Mesodermal cell (in vitro differentiated cells): ENCODE measurements at regions not wholly inside any gene's neighbourhood (a gene's known extent, or its start where the extent isn't known, plus 50 kb on each side); places are given as distances from the start of the nearest gene placed in this dataset.

ENCODE experiments used
- H3K27ac ChIP-seq: 2 replicates; pipeline ENCODE4 v1.7.0; 2013; ENCODE audit warnings: mild to moderate bottlenecking, low read depth, low read length, moderate library complexity; ENCODE audit not compliant: severe bottlenecking
- H3K36me3 ChIP-seq: 2 replicates; pipeline ENCODE4 v1.7.1; 2013; ENCODE audit warnings: mild to moderate bottlenecking, low read length, moderate library complexity; ENCODE audit not compliant: control insufficient read depth, insufficient read depth
- H3K4me1 ChIP-seq: one replicate; pipeline ENCODE4 v1.7.1; 2013; ENCODE audit warnings: mild to moderate bottlenecking, low read length; ENCODE audit not compliant: insufficient read depth, control insufficient read depth, poor library complexity, severe bottlenecking
- H3K4me3 ChIP-seq: 2 replicates; pipeline ENCODE4 v1.7.0; 2013; ENCODE audit warnings: low read length, control low read depth, mild to moderate bottlenecking; ENCODE audit not compliant: insufficient read depth, poor library complexity, severe bottlenecking; ENCODE audit errors: extremely low read depth
- H3K9me3 ChIP-seq: 2 replicates; pipeline ENCODE4 v1.7.1; 2013; ENCODE audit warnings: mild to moderate bottlenecking, low read length, moderate library complexity; ENCODE audit not compliant: control insufficient read depth
- WGBS, 2 experiments: methylation state at CpG; one replicate each; pipeline ENCODE4 v1.1.5; 2013; ENCODE audit warnings: missing lambda C conversion rate in 2 of 2; ENCODE audit not compliant: insufficient coverage in 2 of 2; 5-methylcytosine and 5-hydroxymethylcytosine counted together

GRCh38 chr7:69134316-69134715 is 464.0 kb upstream of the AUTS2 start:
- WGBS, 2 experiments: 77 to 92% methylated on average over 1 to 2 of the region's 2 CpGs
- Histone ChIP-seq H3K4me3 (no peak overlapping the region), H3K4me1 (no peaks in the 10 kb centered on the region), H3K36me3 (no peaks in the 10 kb centered on the region), H3K9me3 (peaks cover 5% of the 10 kb centered on the region), H3K27ac (no peak overlapping the region)

GRCh38 chr7:69147631-69148030 is 450.6 kb upstream of the AUTS2 start:
- WGBS, 2 experiments: 80 to 100% methylated on average over 1 to 2 of the region's 2 CpGs
- no peaks in the 10 kb centered on the region for H3K4me1 ChIP-seq
- no peaks in the 10 kb centered on the region for H3K9me3 ChIP-seq
- H3K36me3 ChIP-seq: no peaks in the 10 kb centered on the region
- no peak overlapping the region for H3K4me3 ChIP-seq
- H3K27ac ChIP-seq: no peak overlapping the region

- no peaks in the 10 kb centered on the region for H3K36me3 ChIP-seq
- no peaks in the 10 kb centered on the region for H3K4me1 ChIP-seq
- no peak overlapping the region for H3K4me3 ChIP-seq
- no peaks in the 10 kb centered on the region for H3K9me3 ChIP-seq
- H3K27ac ChIP-seq: no peak overlapping the region
- 88 to 93% methylated on average over 8 to 12 of the region's 12 CpGs for WGBS, 2 experiments
Measured at GRCh38 chr7:69149804-69150782, 448.2 kb upstream of the AUTS2 start.

GRCh38 chr7:69162326-69162725 is 435.9 kb upstream of the AUTS2 start:
- no peak overlapping the region for H3K4me3 ChIP-seq
- WGBS, 2 experiments: no CpG with 5 or more reads among the region's 1 CpG
- H3K27ac ChIP-seq: no peak overlapping the region
- no peaks in the 10 kb centered on the region for H3K36me3 ChIP-seq
- H3K4me1 ChIP-seq: no peaks in the 10 kb centered on the region
- H3K9me3 ChIP-seq: no peaks in the 10 kb centered on the region

- Histone ChIP-seq H3K4me1 (no peaks in the 10 kb centered on the region), H3K36me3 (no peaks in the 10 kb centered on the region), H3K4me3 (no peak overlapping the region), H3K27ac (no peak overlapping the region), H3K9me3 (no peaks in the 10 kb centered on the region)
- WGBS, 2 experiments: 81% methylated on average over 3 of the region's 8 CpGs; no CpG with 5 or more reads in 1 of the 2 experiments
Measured at GRCh38 chr7:69162931-69163670, 435.2 kb upstream of the AUTS2 start.

GRCh38 chr7:69166979-69167516 is 431.2 kb upstream of the AUTS2 start:
- H3K4me1 ChIP-seq: no peaks in the 10 kb centered on the region
- no peak overlapping the region for H3K4me3 ChIP-seq
- 89 to 95% methylated on average over 3 to 6 of the region's 7 CpGs for WGBS, 2 experiments
- no peaks in the 10 kb centered on the region for H3K36me3 ChIP-seq
- H3K27ac ChIP-seq: no peak overlapping the region
- H3K9me3 ChIP-seq: no peaks in the 10 kb centered on the region

- WGBS, 2 experiments: 85 to 88% methylated on average over 1 of the region's 1 CpG
- no peaks in the 10 kb centered on the region for H3K9me3 ChIP-seq
Measured at GRCh38 chr7:69169386-69169785, 428.9 kb upstream of the AUTS2 start.

GRCh38 chr7:69172357-69173077 is 425.8 kb upstream of the AUTS2 start:
- Histone ChIP-seq H3K4me1 (no peaks in the 10 kb centered on the region), H3K9me3 (peaks cover 3% of the 10 kb centered on the region), H3K36me3 (no peaks in the 10 kb centered on the region), H3K4me3 (no peak overlapping the region), H3K27ac (no peak overlapping the region)
- 93 to 95% methylated on average over 9 to 10 of the region's 10 CpGs for WGBS, 2 experiments

More at GRCh38 chr7:69169386-69169785, 428.9 kb upstream of the AUTS2 start:
- Histone ChIP-seq H3K4me1 (no peaks in the 10 kb centered on the region), H3K27ac (no peak overlapping the region), H3K4me3 (no peak overlapping the region), H3K36me3 (no peaks in the 10 kb centered on the region)

- no peaks in the 10 kb centered on the region for H3K36me3 ChIP-seq
- H3K4me1 ChIP-seq: no peaks in the 10 kb centered on the region
- WGBS, 2 experiments: 65 to 83% methylated on average over 2 of the region's 4 CpGs
- no peak overlapping the region for H3K4me3 ChIP-seq
- H3K9me3 ChIP-seq: peaks cover 3% of the 10 kb centered on the region
- no peak overlapping the region for H3K27ac ChIP-seq
Measured at GRCh38 chr7:69173341-69173740, 424.9 kb upstream of the AUTS2 start.

- 60% methylated on average over 1 of the region's 1 CpG; no CpG with 5 or more reads in 1 of the 2 experiments for whole genome bisulfite sequencing, 2 experiments
- H3K4me1 ChIP-seq: no peaks in the 10 kb centered on the region
- no peak overlapping the region for H3K27ac ChIP-seq
- peaks cover 3% of the 10 kb centered on the region for H3K9me3 ChIP-seq
- no peaks in the 10 kb centered on the region for H3K36me3 ChIP-seq
- H3K4me3 ChIP-seq: no peak overlapping the region
Measured at GRCh38 chr7:69173846-69174245, 424.4 kb upstream of the AUTS2 start.
